GM12878 (cell line): ENCODE measurements at regions not wholly inside any gene's neighbourhood (a gene's known extent, or its start where the extent isn't known, plus 50 kb on each side); places are given as distances from the start of the nearest gene placed in this dataset.

Source experiments
- ATAC-seq: fragments of 200-7000 bp; cut with Tn5 transposase; 3 replicates; pipeline ENCODE4 v1.9.1; 2020; ENCODE audit warnings: mild to moderate bottlenecking, moderate library complexity
- BruUV-seq: library from RNA; stranded (reverse); fragments of 400-500 nt; replicated peaks from 2 replicates; lab custom pipeline; 2021; lab: Mats Ljungman, UMichigan
- CTCF ChIA-PET: fragments of 300-600 bp; sonication (Branson Sonifier 250); formaldehyde crosslinking; extraction: SDS; loops from one replicate; lab custom pipeline; 2021; ENCODE audit warnings: inconsistent platforms; lab: Yijun Ruan, JAX
- POLR2A ChIA-PET: fragments of 350-600 bp; formaldehyde crosslinking; extraction: SDS; loops from one replicate; lab custom pipeline; 2021; ENCODE audit warnings: inconsistent platforms; lab: Charles Lee
- RAD21 ChIA-PET: fragments of 300-600 bp; sonication (Branson Sonifier 250); formaldehyde crosslinking; loops from one replicate; lab custom pipeline; 2023; ENCODE audit warnings: antibody characterized with exemption; ENCODE audit not compliant: unreplicated experiment; lab: Charles Lee
- SMC1A ChIA-PET: fragments of 300-600 bp; sonication (Branson Sonifier 250); formaldehyde crosslinking; loops from one replicate; lab custom pipeline; 2023; ENCODE audit not compliant: unreplicated experiment, uncharacterized antibody; lab: Charles Lee
- DNase-seq: peaks from one replicate; pipeline ENCODE4 v3.0.0-alpha.2; 2011; ENCODE audit warnings: low read depth, low spot score
- FAIRE-seq: peaks from 3 replicates; lab custom pipeline; 2011; peaks lifted over from hg19 to GRCh38; lab: Jason Lieb, UNC
- H2AFZ ChIP-seq: 2 replicates; pipeline ENCODE4 v1.6.0; 2011; ENCODE audit warnings: low read depth, low read length, control low read depth; ENCODE audit not compliant: control insufficient read depth
- H3K27ac ChIP-seq: 2 replicates; pipeline ENCODE4 v1.5.1; 2011; ENCODE audit warnings: control low read depth; ENCODE audit not compliant: control insufficient read depth, insufficient read depth
- H3K27me3 ChIP-seq, 2 experiments: replicated peaks in 1 of 2; 2 replicates each; pipeline versions ENCODE4 v1.6.0 to v1.6.1; 2011; ENCODE audit warnings: low read length in 1 of 2; ENCODE audit not compliant: control insufficient read depth in 2 of 2, insufficient read depth in 2 of 2
- H3K36me3 ChIP-seq, 2 experiments: 2 replicates each; pipeline ENCODE4 v1.5.1; 2011; ENCODE audit warnings: low read length in 1 of 2; ENCODE audit not compliant: control insufficient read depth in 2 of 2, insufficient read depth in 2 of 2
- H3K4me1 ChIP-seq: 2 replicates; pipeline ENCODE4 v1.6.1; 2011; ENCODE audit warnings: mild to moderate bottlenecking, low read length, moderate library complexity, mixed read lengths; ENCODE audit not compliant: control insufficient read depth, insufficient read depth
- H3K4me2 ChIP-seq: 2 replicates; pipeline ENCODE4 v1.6.0; 2011; ENCODE audit warnings: control low read depth; ENCODE audit not compliant: control insufficient read depth, insufficient read depth
- H3K4me3 ChIP-seq: fragments of 200-600 bp; sonication (generic); 2 replicates; pipeline ENCODE4 v1.5.1; 2016
- H3K79me2 ChIP-seq: 2 replicates; pipeline ENCODE4 v1.6.0; 2011; ENCODE audit warnings: low read length; ENCODE audit not compliant: control insufficient read depth, insufficient read depth
- H3K9ac ChIP-seq: 2 replicates; pipeline ENCODE4 v1.8.0; 2011; ENCODE audit warnings: low read length, control low read depth, mixed read lengths; ENCODE audit not compliant: control insufficient read depth, insufficient read depth
- H3K9me3 ChIP-seq: replicated peaks from 3 replicates; pipeline ENCODE4 v1.5.1; 2011; ENCODE audit warnings: mild to moderate bottlenecking, low read length; ENCODE audit not compliant: control insufficient read depth, insufficient read depth
- H4K20me1 ChIP-seq: 2 replicates; pipeline ENCODE4 v1.6.0; 2011; ENCODE audit not compliant: control insufficient read depth, insufficient read depth
- ATF7 ChIP-seq: fragments of 450-650 bp; IDR thresholded peaks from 2 replicates; pipeline ENCODE4 v1.6.1; 2016; ENCODE audit warnings: low read depth, mild to moderate bottlenecking
- BRCA1 ChIP-seq: IDR thresholded peaks from 2 replicates; pipeline ENCODE4 v1.6.1; 2011; ENCODE audit warnings: low read depth, low read length, improper control_type of control experiment
- CBX5 ChIP-seq: sonication (generic); IDR thresholded peaks from 2 replicates; pipeline ENCODE4 v1.6.1; 2016; ENCODE audit warnings: low read depth, moderate library complexity, mild to moderate bottlenecking, inconsistent platforms
- CHD2 ChIP-seq: IDR thresholded peaks from 2 replicates; pipeline ENCODE4 v1.6.1; 2011; ENCODE audit warnings: low read depth, low read length, improper control_type of control experiment, borderline replicate concordance
- HDAC2 ChIP-seq: fragments of 200-600 bp; sonication (generic); IDR thresholded peaks from 2 replicates; pipeline ENCODE4 v1.6.1; 2017
- HDAC6 ChIP-seq: fragments of 200-600 bp; sonication (generic); IDR thresholded peaks from one replicate; pipeline ENCODE4 v1.8.0; 2017; ENCODE audit warnings: antibody characterized with exemption; ENCODE audit not compliant: unreplicated experiment
- MAX ChIP-seq: IDR thresholded peaks from 2 replicates; pipeline ENCODE4 v1.6.1; 2012; ENCODE audit warnings: low read depth, low read length, improper control_type of control experiment
- NFYA ChIP-seq: IDR thresholded peaks from 2 replicates; pipeline ENCODE4 v1.6.1; 2011; ENCODE audit warnings: low read depth, mild to moderate bottlenecking, low read length, improper control_type of control experiment, borderline replicate concordance
- NFYB ChIP-seq: IDR thresholded peaks from 2 replicates; pipeline ENCODE4 v1.6.1; 2011; ENCODE audit warnings: low read depth, mild to moderate bottlenecking, low read length, improper control_type of control experiment, moderate library complexity; ENCODE audit not compliant: insufficient read depth
- NR2F1 ChIP-seq: fragments of 450-650 bp; conservative IDR thresholded peaks from 2 replicates; pipeline ENCODE4 v1.6.1; 2017; ENCODE audit warnings: mild to moderate bottlenecking
- SIX5 ChIP-seq: IDR thresholded peaks from 2 replicates; pipeline ENCODE4 v1.6.1; 2011; ENCODE audit warnings: mild to moderate bottlenecking, low read depth, low read length, moderate library complexity; ENCODE audit not compliant: severe bottlenecking
- SREBF2 ChIP-seq: IDR thresholded peaks from 2 replicates; pipeline ENCODE4 v1.6.1; 2012; ENCODE audit warnings: mild to moderate bottlenecking, low read length
- TCF3 ChIP-seq: IDR thresholded peaks from 2 replicates; pipeline ENCODE4 v1.6.1; 2012; ENCODE audit warnings: low read depth, mild to moderate bottlenecking, low read length, borderline replicate concordance; ENCODE audit not compliant: insufficient read depth
- TCF7 ChIP-seq: IDR thresholded peaks from 2 replicates; pipeline ENCODE4 v1.6.1; 2014; ENCODE audit warnings: antibody characterized with exemption, borderline replicate concordance
- ZBTB4 ChIP-seq: fragments of 450-650 bp; formaldehyde crosslinking; IDR thresholded peaks from 2 replicates; pipeline ENCODE4 v1.4.0; 2022; ENCODE audit warnings: mild to moderate bottlenecking, moderate library complexity
- ZBTB40 ChIP-seq: fragments of 450-650 bp; IDR thresholded peaks from 2 replicates; pipeline ENCODE4 v1.6.1; 2016; ENCODE audit warnings: mild to moderate bottlenecking, moderate library complexity, borderline replicate concordance
- ZNF217 ChIP-seq: fragments of 450-650 bp; IDR thresholded peaks from 2 replicates; pipeline ENCODE4 v1.6.1; 2017; ENCODE audit warnings: antibody characterized with exemption, mild to moderate bottlenecking
- WGBS: methylation state at CpG from one replicate; pipeline ENCODE4 v1.1.6; 2016; ENCODE audit warnings: low lambda C conversion rate; ENCODE audit not compliant: insufficient replicate concordance, insufficient coverage; ENCODE audit errors: missing lambda C conversion rate; 5-methylcytosine and 5-hydroxymethylcytosine counted together
- in situ Hi-C: fragments of 300-500 bp; cut with MboI; formaldehyde crosslinking; loops from 9 replicates; pipeline ENCODE4 v1.14.3; 2018; ENCODE audit warnings: mixed read lengths
- intact Hi-C: fragments of 100-400 bp; cut with micrococcal nuclease; formaldehyde crosslinking; loops from one replicate; pipeline ENCODE4 v1.14.2; 2022; ENCODE audit not compliant: unreplicated experiment

- TF ChIP-seq ZBTB40 = no peak
- no peak for TF ChIP-seq NFYA
- no peak for TF ChIP-seq HDAC2
- no peak for TF ChIP-seq TCF3
- TF ChIP-seq SREBF2 = no peak
- TF ChIP-seq ATF7 = no peak
- TF ChIP-seq HDAC6 = no peak
- TF ChIP-seq ZNF217 = no peak
Measured at GRCh38 chrX:84709987-84710386, 207.7 kb upstream of the HDX start (continued).

- no peak for FAIRE-seq
- no peak for TF ChIP-seq CHD2
- no peak for TF ChIP-seq BRCA1
- no peak for TF ChIP-seq SIX5
- no peak for TF ChIP-seq NR2F1
- no peak for TF ChIP-seq TCF7
- no peak for TF ChIP-seq NFYB
- TF ChIP-seq MAX = no peak
- TF ChIP-seq ZBTB4 = no peak
- no peak for TF ChIP-seq CBX5
Measured at GRCh38 chrX:84710611-84711010, 208.4 kb upstream of the HDX start.

More at GRCh38 chrX:84710611-84711010, 208.4 kb upstream of the HDX start:
- Histone ChIP-seq H3K4me3 (no peak overlapping the region), H3K4me1 (no peaks in the 10 kb centered on the region), H3K79me2 (no peaks in the 10 kb centered on the region), H3K36me3 (no peaks in the 10 kb centered on the region), H4K20me1 (no peaks in the 10 kb centered on the region), H3K9ac (no peak overlapping the region), H3K27ac (no peak overlapping the region), H3K9me3 (no peaks in the 10 kb centered on the region), H2AFZ (no peak overlapping the region), H3K27me3 (no peaks in the 10 kb centered on the region), H3K4me2 (no peak overlapping the region)
- CTCF ChIA-PET = no interaction called here
- DNase-seq (no peak), ATAC-seq (no peak)
- in situ Hi-C loops = no loop called here
- RAD21 ChIA-PET = no interaction called here
- POLR2A ChIA-PET = no interaction called here
- 10% methylated on average over 3 of the region's 3 CpGs for WGBS
- intact Hi-C loops = no loop called here
- SMC1A ChIA-PET = no interaction called here
- no TSS peak for BruUV-seq
